HEK293T (cell line): ENCODE measurements at regions not wholly inside any gene's neighbourhood (a gene's known extent, or its start where the extent isn't known, plus 50 kb on each side); places are given as distances from the start of the nearest gene placed in this dataset.

ENCODE experiments used
- ARNT ChIP-seq: fragments of 450-650 bp; IDR thresholded peaks from 2 replicates; pipeline ENCODE4 v1.6.1; 2017; ENCODE audit warnings: mild to moderate bottlenecking
- BHLHE40 ChIP-seq: fragments of 450-650 bp; IDR thresholded peaks from 2 replicates; pipeline ENCODE4 v1.6.1; 2016; ENCODE audit warnings: mild to moderate bottlenecking, moderate library complexity, borderline replicate concordance
- CTBP1 ChIP-seq: fragments of 450-650 bp; IDR thresholded peaks from 2 replicates; pipeline ENCODE4 v1.6.1; 2016; ENCODE audit warnings: borderline replicate concordance
- ELF4 ChIP-seq: fragments of 450-650 bp; IDR thresholded peaks from 2 replicates; pipeline ENCODE4 v1.6.1; 2017; ENCODE audit warnings: antibody characterized with exemption
- FOXA1 ChIP-seq: fragments of 450-650 bp; IDR thresholded peaks from 2 replicates; pipeline ENCODE4 v1.6.1; 2016; ENCODE audit warnings: mild to moderate bottlenecking
- FOXM1 ChIP-seq: fragments of 450-650 bp; IDR thresholded peaks from 2 replicates; pipeline ENCODE4 v1.6.1; 2017; ENCODE audit warnings: mild to moderate bottlenecking, borderline replicate concordance
- LEF1 ChIP-seq: fragments of 450-650 bp; IDR thresholded peaks from 2 replicates; pipeline ENCODE4 v1.6.1; 2017; ENCODE audit warnings: mild to moderate bottlenecking, borderline replicate concordance
- SP1 ChIP-seq: fragments of 450-650 bp; IDR thresholded peaks from 2 replicates; pipeline ENCODE4 v1.6.1; 2017
- SUZ12 ChIP-seq: fragments of 450-650 bp; IDR thresholded peaks from 2 replicates; pipeline ENCODE4 v1.6.1; 2016; ENCODE audit warnings: mild to moderate bottlenecking
- TF ChIP-seq, protein P1 (sequence below): fragments of 450-650 bp; IDR thresholded peaks from 2 replicates; pipeline ENCODE4 v1.6.1; 2016

GRCh38 chr2:145829931-145830330 lies 1310.0 kb upstream of the ZEB2 start:
- TF ChIP-seq FOXM1 (no peak), SP1 (no peak), SUZ12 (no peak), BHLHE40 (no peak), FOXA1 (no peak), ELF4 (no peak), ARNT (no peak), CTBP1 (no peak), LEF1 (no peak)
- TF ChIP-seq, protein P1, sequence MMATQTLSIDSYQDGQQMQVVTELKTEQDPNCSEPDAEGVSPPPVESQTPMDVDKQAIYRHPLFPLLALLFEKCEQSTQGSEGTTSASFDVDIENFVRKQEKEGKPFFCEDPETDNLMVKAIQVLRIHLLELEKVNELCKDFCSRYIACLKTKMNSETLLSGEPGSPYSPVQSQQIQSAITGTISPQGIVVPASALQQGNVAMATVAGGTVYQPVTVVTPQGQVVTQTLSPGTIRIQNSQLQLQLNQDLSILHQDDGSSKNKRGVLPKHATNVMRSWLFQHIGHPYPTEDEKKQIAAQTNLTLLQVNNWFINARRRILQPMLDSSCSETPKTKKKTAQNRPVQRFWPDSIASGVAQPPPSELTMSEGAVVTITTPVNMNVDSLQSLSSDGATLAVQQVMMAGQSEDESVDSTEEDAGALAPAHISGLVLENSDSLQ = no peak
